Activated CD8-positive, alpha-beta memory T cell treated with anti-CD3 and anti-CD28 coated beads, Interleukin-2, amount 10 ng/mL, durations not matched to agents 7 days and 5 days (primary cell): ENCODE measurements at regions not wholly inside any gene's neighbourhood (a gene's known extent, or its start where the extent isn't known, plus 50 kb on each side); places are given as distances from the start of the nearest gene placed in this dataset.
"Not testable (repeated sequence)": the region's sequence is repeated elsewhere in the genome, so short reads cannot be mapped to it uniquely, and the experiment has no call there.

ENCODE experiments used
- ATAC-seq: fragments of 150-1000 bp; cut with Tn5 transposase; one replicate; pipeline ENCODE4 v1.10.0; 2021; ENCODE audit warnings: moderate library complexity
- CTCF ChIA-PET: fragments of 350-600 bp; sonication (Branson Sonifier 250); formaldehyde crosslinking; loops from one replicate; lab custom pipeline; 2021; ENCODE audit warnings: antibody characterized with exemption; lab: Charles Lee
- DNase-seq: peaks from one replicate; pipeline ENCODE4 v3.0.0-alpha.2; 2020
- H3K27ac Mint-ChIP-seq: one replicate; pipeline ENCODE4 v1.8.0; 2021; ENCODE audit warnings: mild to moderate bottlenecking, mixed read lengths
- H3K27me3 Mint-ChIP-seq: one replicate; pipeline ENCODE4 v1.8.0; 2021; ENCODE audit warnings: mixed read lengths
- H3K36me3 Mint-ChIP-seq: one replicate; pipeline ENCODE4 v1.8.0; 2021; ENCODE audit warnings: mild to moderate bottlenecking, mixed read lengths
- H3K4me1 Mint-ChIP-seq: one replicate; pipeline ENCODE4 v1.8.0; 2021; ENCODE audit warnings: mixed read lengths
- H3K4me3 Mint-ChIP-seq: one replicate; pipeline ENCODE4 v1.8.0; 2021; ENCODE audit warnings: mild to moderate bottlenecking, moderate library complexity, mixed read lengths
- H3K9me3 Mint-ChIP-seq: one replicate; pipeline ENCODE4 v1.8.0; 2022; ENCODE audit warnings: low read depth, mixed read lengths

- Mint-ChIP-seq H3K9me3 (no peaks in the 10 kb centered on the region), H3K4me1 (peaks cover 28% of the 10 kb centered on the region), H3K27me3 (peaks cover 37% of the 10 kb centered on the region), H3K4me3 (no peak overlapping the region), H3K36me3 (no peaks in the 10 kb centered on the region), H3K27ac (no peak overlapping the region)
- ATAC-seq (peak; percentile 33), DNase-seq (no peak)
- CTCF ChIA-PET, result interaction anchor here (1.5 kb wide), 1 partner anchor 12 kb away, joined by 4 read pairs; no protein-coding TSS in a partner anchor
These were observed 178.3 kb downstream of the UACA start for GRCh38 chr15:70584838-70585706.

- H3K36me3 Mint-ChIP-seq, result no peaks in the 10 kb centered on the region
- CTCF ChIA-PET, result interaction anchor here (1.5 kb wide), 1 partner anchor 12 kb away, joined by 4 read pairs; no protein-coding TSS in a partner anchor
- peaks cover 41% of the 10 kb centered on the region for H3K27me3 Mint-ChIP-seq
- DNase-seq (no peak), ATAC-seq (no peak)
- no peak overlapping the region for H3K4me3 Mint-ChIP-seq
- peaks cover 24% of the 10 kb centered on the region for H3K4me1 Mint-ChIP-seq
- H3K27ac Mint-ChIP-seq, result no peak overlapping the region
- no peaks in the 10 kb centered on the region for H3K9me3 Mint-ChIP-seq
These were observed 178.9 kb downstream of the UACA start for GRCh38 chr15:70584441-70584837.

DNA sequence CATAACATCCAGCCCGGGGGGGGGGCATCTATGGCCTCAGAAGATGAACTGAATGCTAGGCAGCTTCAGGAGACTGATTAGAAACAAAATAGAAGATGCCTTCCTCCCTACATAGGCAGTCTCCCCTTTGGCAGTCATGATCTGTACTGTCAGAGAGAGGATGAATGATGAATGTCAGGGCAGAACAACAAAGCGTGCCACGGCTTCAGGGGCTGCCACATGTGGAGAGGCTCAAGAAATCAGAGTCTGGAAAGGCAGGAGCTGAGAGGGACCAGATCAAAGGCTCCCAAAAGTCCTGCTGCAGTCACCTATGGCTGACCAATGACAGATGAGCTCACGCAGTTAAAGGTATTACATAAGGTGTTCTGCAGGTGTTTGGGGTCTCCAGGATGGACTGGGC lies 180.4 kb downstream of the UACA start:
- ATAC-seq (no peak), DNase-seq (no peak)
- Mint-ChIP-seq H3K27ac (no peak overlapping the region), H3K4me1 (peaks cover 10% of the 10 kb centered on the region), H3K36me3 (no peaks in the 10 kb centered on the region), H3K9me3 (no peaks in the 10 kb centered on the region), H3K4me3 (no peak overlapping the region), H3K27me3 (peaks cover 39% of the 10 kb centered on the region)
- CTCF ChIA-PET, result interaction anchor here (1.5 kb wide), 1 partner anchor 10 kb away, joined by 3 read pairs; no protein-coding TSS in a partner anchor

DNA sequence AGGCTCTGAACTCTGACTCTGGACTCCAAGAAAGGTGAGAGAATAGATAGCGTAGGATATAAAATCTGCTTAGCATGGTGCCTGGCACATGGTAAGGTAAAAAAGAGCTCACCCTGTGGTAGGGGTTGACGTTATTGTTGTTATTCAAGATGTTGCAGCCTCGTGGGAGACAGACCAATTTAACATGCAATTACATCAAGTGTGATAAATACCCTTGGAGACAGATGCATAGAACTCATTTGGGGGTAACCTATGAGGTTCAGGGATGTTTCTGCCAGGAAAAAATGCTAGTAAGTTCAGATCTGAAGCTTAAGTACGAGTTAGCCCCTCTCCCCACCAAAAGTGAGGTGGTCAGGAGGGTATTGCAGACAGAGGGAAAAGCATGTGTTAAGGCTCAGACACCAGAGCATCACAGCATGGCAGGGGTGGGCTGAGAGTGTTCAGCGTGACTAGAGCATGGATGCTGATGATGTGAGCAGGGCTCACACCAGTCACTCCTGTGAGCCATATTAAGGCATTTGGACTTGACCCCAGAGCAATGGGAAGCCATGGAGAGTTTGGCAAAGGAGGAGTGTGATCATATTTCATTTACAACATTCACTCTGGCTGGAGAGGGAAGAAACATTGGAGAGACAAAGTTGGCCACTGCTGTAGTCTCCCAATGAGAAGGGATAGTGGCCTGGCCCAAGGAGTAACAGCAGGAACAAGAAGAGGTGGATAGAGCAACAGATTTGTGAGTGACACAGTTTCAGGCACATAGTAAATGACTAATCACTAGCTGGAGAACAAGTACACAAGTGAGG lies 181.0 kb downstream of the UACA start:
- peaks cover 33% of the 10 kb centered on the region for H3K27me3 Mint-ChIP-seq
- DNase-seq (no peak), ATAC-seq (no peak)
- CTCF ChIA-PET, result interaction anchor here (1.5 kb wide), 1 partner anchor 11 kb away, joined by 3 read pairs; no protein-coding TSS in a partner anchor
- H3K4me1 Mint-ChIP-seq, result peaks cover 6% of the 10 kb centered on the region
- H3K4me3 Mint-ChIP-seq, result no peak overlapping the region
- no peaks in the 10 kb centered on the region for H3K9me3 Mint-ChIP-seq
- no peak overlapping the region for H3K27ac Mint-ChIP-seq
- no peaks in the 10 kb centered on the region for H3K36me3 Mint-ChIP-seq

DNA sequence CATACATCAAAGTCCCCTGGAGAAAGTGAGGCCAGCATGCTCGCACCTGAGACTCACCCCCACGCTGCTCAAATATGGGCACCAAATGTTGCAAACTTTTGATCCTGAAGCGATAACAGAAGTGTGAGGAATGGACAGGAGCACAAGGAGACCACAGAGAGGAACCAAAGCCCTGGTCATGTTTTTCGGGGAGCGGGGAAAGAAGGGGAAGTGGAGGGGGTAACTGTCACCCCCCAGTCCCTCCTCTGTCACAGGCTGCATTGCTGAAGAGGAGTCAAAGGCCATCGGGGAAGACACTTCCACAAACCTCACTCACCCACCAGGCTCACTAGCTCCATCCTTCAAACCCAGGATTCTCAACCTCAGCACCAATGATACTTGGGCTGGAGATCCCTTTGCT lies 182.4 kb downstream of the UACA start:
- CTCF ChIA-PET, result no interaction called here
- Mint-ChIP-seq H3K9me3 (no peaks in the 10 kb centered on the region), H3K27me3 (peaks cover 30% of the 10 kb centered on the region), H3K36me3 (no peaks in the 10 kb centered on the region), H3K4me1 (peaks cover 3% of the 10 kb centered on the region), H3K4me3 (no peak overlapping the region), H3K27ac (no peak overlapping the region)
- ATAC-seq (no peak), DNase-seq (no peak)

DNA sequence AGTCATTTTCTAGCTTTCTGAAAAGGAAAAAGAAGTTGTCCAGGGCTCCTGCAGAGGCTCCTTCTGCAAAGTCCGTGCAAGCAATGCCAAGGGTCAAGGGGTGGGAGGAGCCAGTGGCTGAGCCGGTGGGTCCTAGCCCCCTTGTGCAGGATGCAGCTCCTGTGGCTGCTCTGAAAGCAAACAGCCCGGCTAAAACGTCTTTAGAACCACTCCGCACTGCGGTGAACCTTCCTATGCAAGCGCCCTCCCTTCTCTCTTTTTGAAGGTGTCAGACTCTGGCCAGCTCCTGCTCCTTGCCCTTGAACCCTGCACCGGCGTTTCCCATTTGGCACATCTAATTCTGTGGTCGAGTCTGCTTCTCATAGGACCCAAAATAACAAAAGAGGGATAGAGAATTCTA lies 183.1 kb downstream of the UACA start:
- ATAC-seq (no peak), DNase-seq (no peak)
- Mint-ChIP-seq H3K9me3 (no peaks in the 10 kb centered on the region), H3K36me3 (no peaks in the 10 kb centered on the region), H3K4me1 (peaks cover 7% of the 10 kb centered on the region), H3K4me3 (no peak overlapping the region), H3K27me3 (peaks cover 26% of the 10 kb centered on the region), H3K27ac (no peak overlapping the region)
- CTCF ChIA-PET, result no interaction called here

DNA sequence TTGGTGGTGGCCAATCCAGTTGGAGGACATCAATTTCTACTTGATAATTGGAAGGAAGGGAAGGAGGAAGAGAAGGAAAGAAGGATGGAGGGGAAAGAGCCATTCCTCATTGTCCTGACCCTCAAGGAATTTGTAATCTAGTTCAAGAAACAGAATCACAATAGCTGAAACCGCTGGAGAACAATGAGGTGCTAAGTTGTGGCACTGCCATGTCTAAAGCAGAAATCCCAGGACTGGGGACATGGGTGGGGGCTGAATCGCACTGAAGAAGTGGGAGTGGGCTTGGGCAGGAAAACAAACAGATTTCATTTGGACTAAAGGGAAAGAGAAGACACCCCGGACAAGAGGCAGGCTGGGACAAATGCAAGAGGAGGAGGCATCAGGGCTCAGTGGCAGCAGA lies 183.6 kb downstream of the UACA start:
- H3K36me3 Mint-ChIP-seq, result no peaks in the 10 kb centered on the region
- no peak overlapping the region for H3K4me3 Mint-ChIP-seq
- H3K4me1 Mint-ChIP-seq, result peaks cover 7% of the 10 kb centered on the region
- no peak overlapping the region for H3K27ac Mint-ChIP-seq
- no peaks in the 10 kb centered on the region for H3K9me3 Mint-ChIP-seq
- peaks cover 29% of the 10 kb centered on the region for H3K27me3 Mint-ChIP-seq
- DNase-seq (no peak), ATAC-seq (no peak)
- CTCF ChIA-PET, result interaction anchor here (1.5 kb wide), 1 partner anchor 91 kb away, joined by 4 read pairs; no protein-coding TSS in a partner anchor

- Mint-ChIP-seq H3K4me1 (peaks cover 5% of the 10 kb centered on the region), H3K9me3 (peaks cover 4% of the 10 kb centered on the region), H3K36me3 (peaks cover 3% of the 10 kb centered on the region), H3K4me3 (no peak overlapping the region), H3K27ac (no peak overlapping the region), H3K27me3 (peaks cover 27% of the 10 kb centered on the region)
- ATAC-seq (no peak), DNase-seq (no peak)
- CTCF ChIA-PET, result no interaction called here
These were observed 185.2 kb downstream of the UACA start for GRCh38 chr15:70578196-70578595.

DNA sequence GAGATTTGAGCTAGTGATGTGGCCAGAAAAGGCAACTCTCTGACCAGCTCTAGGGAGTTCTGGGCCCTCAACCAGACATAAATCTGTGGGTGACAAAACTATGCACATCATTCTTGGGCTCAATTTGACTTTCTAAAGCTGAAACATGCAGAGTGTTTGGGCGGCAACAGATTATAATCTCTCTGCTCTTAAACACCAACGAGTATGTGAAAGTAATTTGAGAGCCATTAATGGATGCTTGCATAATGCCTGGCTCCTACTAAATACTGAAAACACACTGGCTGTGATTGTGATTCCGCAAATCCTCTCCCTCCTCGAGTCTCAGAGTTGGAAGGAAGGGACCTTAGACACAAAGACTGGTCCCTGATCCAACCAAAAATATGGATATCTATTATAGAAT lies 186.7 kb downstream of the UACA start:
- Mint-ChIP-seq H3K9me3 (peaks cover 4% of the 10 kb centered on the region), H3K27me3 (peaks cover 30% of the 10 kb centered on the region), H3K4me1 (peaks cover 5% of the 10 kb centered on the region), H3K36me3 (peaks cover 3% of the 10 kb centered on the region), H3K27ac (no peak overlapping the region), H3K4me3 (no peak overlapping the region)
- CTCF ChIA-PET, result interaction anchor here (1.2 kb wide), 1 partner anchor 25 kb away, joined by 3 read pairs; no protein-coding TSS in a partner anchor
- ATAC-seq (no peak), DNase-seq (no peak)

- H3K4me3 Mint-ChIP-seq, result no peak overlapping the region
- H3K27me3 Mint-ChIP-seq, result peaks cover 30% of the 10 kb centered on the region
- H3K27ac Mint-ChIP-seq, result no peak overlapping the region
- H3K4me1 Mint-ChIP-seq, result peaks cover 5% of the 10 kb centered on the region
- peaks cover 4% of the 10 kb centered on the region for H3K9me3 Mint-ChIP-seq
- DNase-seq, result no peak
- CTCF ChIA-PET, result interaction anchor here (1.2 kb wide), 1 partner anchor 25 kb away, joined by 3 read pairs; no protein-coding TSS in a partner anchor
- ATAC-seq, result no peak
- peaks cover 3% of the 10 kb centered on the region for H3K36me3 Mint-ChIP-seq
These were observed 187.1 kb downstream of the UACA start for GRCh38 chr15:70576276-70576675.

- ATAC-seq, result no peak
- CTCF ChIA-PET, result interaction anchor here (1.0 to 1.2 kb wide), 2 partner anchors 24 to 147 kb away, joined by 3 read pairs; no protein-coding TSS in a partner anchor
- Mint-ChIP-seq H3K9me3 (peaks cover 4% of the 10 kb centered on the region), H3K27me3 (peaks cover 30% of the 10 kb centered on the region), H3K27ac (no peak overlapping the region), H3K4me3 (no peak overlapping the region), H3K4me1 (peaks cover 5% of the 10 kb centered on the region), H3K36me3 (peaks cover 3% of the 10 kb centered on the region)
- DNase-seq, result no peak
These were observed 187.8 kb downstream of the UACA start for GRCh38 chr15:70575231-70576226.

GRCh38 chr15:70574325-70574724 lies 189.0 kb downstream of the UACA start:
- CTCF ChIA-PET, result interaction anchor here (1.0 kb wide), 1 partner anchor 148 kb away, joined by 3 read pairs; no protein-coding TSS in a partner anchor
- H3K4me1 Mint-ChIP-seq, result peaks cover 11% of the 10 kb centered on the region
- DNase-seq, H3K36me3 Mint-ChIP-seq, H3K9me3 Mint-ChIP-seq, ATAC-seq, H3K27ac Mint-ChIP-seq, H3K4me3 Mint-ChIP-seq: not testable (repeated sequence)
- H3K27me3 Mint-ChIP-seq, result peaks cover 28% of the 10 kb centered on the region
